GM19395 (cell line): ENCODE measurements at regions not wholly inside any gene's neighbourhood (a gene's known extent, or its start where the extent isn't known, plus 50 kb on each side); places are given as distances from the start of the nearest gene placed in this dataset.

Experiments used
- ATAC-seq: cut with Tn5 transposase; IDR thresholded peaks from one replicate; pipeline ENCODE4 v1.9.1; 2021; ENCODE audit warnings: mild to moderate bottlenecking, moderate library complexity; ENCODE audit not compliant: unreplicated experiment

- ATAC-seq, result no peak
Measured at GRCh38 chr13:80237646-80238045, 103.3 kb downstream of the SPRY2 start.

GRCh38 chr13:80235967-80236302 lies 105.0 kb downstream of the SPRY2 start:
- peak; percentile 14 for ATAC-seq

GRCh38 chr13:80235166-80235966 lies 105.6 kb downstream of the SPRY2 start:
- ATAC-seq, result peak; percentile 94

- ATAC-seq, result no peak
Measured at GRCh38 chr13:80227645-80228044, 113.3 kb downstream of the SPRY2 start.

GRCh38 chr13:80226645-80227044 lies 114.3 kb downstream of the SPRY2 start:
- ATAC-seq, result no peak

- no peak for ATAC-seq
Measured at GRCh38 chr13:80224468-80224867, 116.5 kb downstream of the SPRY2 start.

- ATAC-seq, result no peak
Measured at GRCh38 chr13:80217614-80218456, 123.1 kb downstream of the SPRY2 start.

- ATAC-seq, result no peak
Measured at GRCh38 chr13:80215368-80215767, 125.6 kb downstream of the SPRY2 start.

- no peak for ATAC-seq
Measured at GRCh38 chr13:80214521-80214991, 126.4 kb downstream of the SPRY2 start.

GRCh38 chr13:80214050-80214449 lies 126.9 kb downstream of the SPRY2 start:
- ATAC-seq, result no peak

- ATAC-seq, result no peak
Measured at GRCh38 chr13:80213201-80213600, 127.7 kb downstream of the SPRY2 start.

- ATAC-seq, result no peak
Measured at GRCh38 chr13:80211566-80211965, 129.4 kb downstream of the SPRY2 start.

- no peak for ATAC-seq
Measured at GRCh38 chr13:80204642-80205041, 136.3 kb downstream of the SPRY2 start.

GRCh38 chr13:80203496-80203895 lies 137.4 kb downstream of the SPRY2 start:
- ATAC-seq, result no peak

GRCh38 chr13:80201694-80202468 lies 139.0 kb downstream of the SPRY2 start:
- ATAC-seq, result no peak

GRCh38 chr13:80199585-80200292 lies 141.2 kb downstream of the SPRY2 start:
- ATAC-seq, result no peak

- no peak for ATAC-seq
Measured at GRCh38 chr13:80199067-80199466, 141.9 kb downstream of the SPRY2 start.

GRCh38 chr13:80196756-80197155 lies 144.2 kb downstream of the SPRY2 start:
- no peak for ATAC-seq

- ATAC-seq, result no peak
Measured at GRCh38 chr13:80195649-80196048, 145.3 kb downstream of the SPRY2 start.

GRCh38 chr13:80189889-80190597 lies 150.9 kb downstream of the SPRY2 start:
- ATAC-seq, result no peak
